Naive B cell (primary cell): ENCODE measurements at regions not wholly inside any gene's neighbourhood (a gene's known extent, or its start where the extent isn't known, plus 50 kb on each side); places are given as distances from the start of the nearest gene placed in this dataset.
A peak's percentile ranks its signal among the peaks of the same experiment; 100 is the strongest.

ENCODE experiments used
- ATAC-seq, 2 donors: fragments of 150-1000 bp; cut with Tn5 transposase; 2 replicates each; pipeline ENCODE4 v1.10.0; 2021; ENCODE audit warnings: low read depth in 2 of 2, mild to moderate bottlenecking in 2 of 2, moderate library complexity in 2 of 2
- DNase-seq: peaks from one replicate; pipeline ENCODE4 v3.0.0; 2022
- H3K27ac Mint-ChIP-seq, 6 donors: one replicate each; pipeline ENCODE4 v1.8.0; 2020 to 2022; ENCODE audit warnings: mild to moderate bottlenecking in 6 of 6, mixed read lengths in 6 of 6, moderate library complexity in 5 of 6, inconsistent platforms in 2 of 6
- H3K27me3 Mint-ChIP-seq, 3 donors: one replicate each; pipeline ENCODE4 v1.8.0; 2021 to 2022; ENCODE audit warnings: mixed read lengths in 3 of 3, mild to moderate bottlenecking in 1 of 3
- H3K36me3 Mint-ChIP-seq, 2 donors: one replicate each; pipeline ENCODE4 v1.8.0; 2020 to 2022; ENCODE audit warnings: mixed read lengths in 2 of 2, inconsistent platforms in 1 of 2, mild to moderate bottlenecking in 1 of 2
- H3K4me1 Mint-ChIP-seq, 3 donors: one replicate each; pipeline ENCODE4 v1.8.0; 2020 to 2022; ENCODE audit warnings: mixed read lengths in 3 of 3, inconsistent platforms in 1 of 3, mild to moderate bottlenecking in 1 of 3, moderate library complexity in 1 of 3
- H3K4me3 Mint-ChIP-seq, 8 donors: one replicate each; pipeline ENCODE4 v1.8.0; 2020 to 2022; ENCODE audit warnings: mild to moderate bottlenecking in 8 of 8, mixed read lengths in 8 of 8, moderate library complexity in 8 of 8, inconsistent platforms in 2 of 8
- H3K9me3 Mint-ChIP-seq, 7 donors: one replicate each; pipeline ENCODE4 v1.8.0; 2020 to 2022; ENCODE audit warnings: mixed read lengths in 7 of 7, mild to moderate bottlenecking in 5 of 7, inconsistent platforms in 2 of 7, moderate library complexity in 1 of 7

DNA sequence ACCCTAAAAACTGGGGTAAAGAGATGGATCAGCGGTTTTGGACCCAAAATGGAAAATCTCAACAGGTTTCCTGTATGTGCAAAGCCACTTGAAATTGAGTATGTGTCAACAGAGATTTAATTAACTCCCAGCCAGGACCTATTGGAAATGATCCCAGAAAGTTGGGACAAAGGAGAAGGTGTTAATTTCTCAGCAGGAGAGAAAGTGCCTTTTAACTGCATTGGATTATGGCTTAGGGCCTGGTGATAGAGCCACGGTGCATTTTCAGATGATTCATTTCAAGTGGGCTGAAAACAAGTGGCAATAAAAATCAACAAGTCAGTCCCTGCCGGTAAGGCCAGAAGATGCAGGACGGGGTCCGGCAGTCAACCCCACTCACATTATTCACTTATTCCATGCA is 80.2 kb upstream of the BCL11A start:
- Mint-ChIP-seq H3K27ac (no peak overlapping the region), H3K36me3 (no peaks in the 10 kb centered on the region), H3K4me1 (no peaks in the 10 kb centered on the region), H3K9me3 (no peaks in the 10 kb centered on the region), H3K27me3 (peaks cover 8 to 12% (median 12%) of the 10 kb centered on the region in 3 donors), H3K4me3 (no peak overlapping the region)
- no peak for ATAC-seq
- DNase-seq = no peak

DNA sequence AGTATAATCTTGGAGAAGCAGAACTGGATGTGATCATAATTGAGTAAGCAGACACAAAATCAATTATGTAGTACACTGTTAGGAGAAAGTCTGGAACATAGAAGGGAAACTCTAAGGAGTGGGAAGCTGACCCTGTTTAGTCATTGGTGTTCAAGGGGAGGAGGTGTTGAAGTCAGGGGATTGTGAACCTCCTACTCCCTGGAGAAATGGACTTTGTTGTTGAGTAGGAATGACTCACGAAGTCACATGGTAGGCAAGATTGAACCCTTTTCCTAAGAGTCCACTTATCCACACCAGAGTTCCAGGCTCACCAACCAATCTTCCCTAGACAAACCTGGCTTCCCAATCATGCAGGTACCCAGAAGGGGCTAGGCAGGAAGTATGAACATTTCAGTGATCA is 81.0 kb upstream of the BCL11A start:
- peaks cover 7 to 10% (median 8%) of the 10 kb centered on the region in 3 donors for H3K27me3 Mint-ChIP-seq
- no peaks in the 10 kb centered on the region for H3K9me3 Mint-ChIP-seq
- H3K4me3 Mint-ChIP-seq = no peak overlapping the region
- H3K4me1 Mint-ChIP-seq = no peaks in the 10 kb centered on the region
- no peaks in the 10 kb centered on the region for H3K36me3 Mint-ChIP-seq
- H3K27ac Mint-ChIP-seq = no peak overlapping the region
- ATAC-seq (no peak), DNase-seq (no peak)

- ATAC-seq = peak; percentile 64 to 75
- Mint-ChIP-seq H3K4me1 (peaks cover 22 to 34% (median 31%) of the 10 kb centered on the region in 3 donors), H3K36me3 (no peaks in the 10 kb centered on the region), H3K4me3 (peak overlapping the region in 1 of 8 donors; percentile 13), H3K27me3 (peaks cover 0 to 4% (median 0%) of the 10 kb centered on the region in 3 donors), H3K9me3 (no peaks in the 10 kb centered on the region), H3K27ac (peak overlapping the region in 3 of 6 donors; percentile 33 to 75 (median 35))
- peak; percentile 28 for DNase-seq
Measured at GRCh38 chr2:60641811-60642788, 88.6 kb upstream of the BCL11A start.

GRCh38 chr2:60643747-60644146 is 90.3 kb upstream of the BCL11A start:
- no peaks in the 10 kb centered on the region for H3K9me3 Mint-ChIP-seq
- H3K27ac Mint-ChIP-seq = no peak overlapping the region
- ATAC-seq (no peak), DNase-seq (no peak)
- peaks cover 0 to 4% (median 0%) of the 10 kb centered on the region in 3 donors for H3K27me3 Mint-ChIP-seq
- H3K4me3 Mint-ChIP-seq = no peak overlapping the region
- no peaks in the 10 kb centered on the region for H3K36me3 Mint-ChIP-seq
- H3K4me1 Mint-ChIP-seq = peaks cover 22 to 34% (median 31%) of the 10 kb centered on the region in 3 donors

- Mint-ChIP-seq H3K27me3 (no peaks in the 10 kb centered on the region), H3K36me3 (no peaks in the 10 kb centered on the region), H3K4me3 (peak overlapping the region in 2 of 8 donors; percentile 25 to 35), H3K9me3 (no peaks in the 10 kb centered on the region), H3K4me1 (peaks cover 22 to 34% (median 31%) of the 10 kb centered on the region in 3 donors), H3K27ac (peak overlapping the region in 4 of 6 donors; percentile 25 to 78 (median 50))
- DNase-seq (no peak), ATAC-seq (no peak)
Measured at GRCh38 chr2:60644951-60645350, 91.5 kb upstream of the BCL11A start.

- H3K4me3 Mint-ChIP-seq = no peak overlapping the region
- H3K27ac Mint-ChIP-seq = no peak overlapping the region
- DNase-seq (no peak), ATAC-seq (no peak)
- H3K27me3 Mint-ChIP-seq = no peaks in the 10 kb centered on the region
- H3K9me3 Mint-ChIP-seq = no peaks in the 10 kb centered on the region
- peaks cover 20 to 32% (median 26%) of the 10 kb centered on the region in 3 donors for H3K4me1 Mint-ChIP-seq
- H3K36me3 Mint-ChIP-seq = no peaks in the 10 kb centered on the region
Measured at GRCh38 chr2:60648191-60648590, 94.7 kb upstream of the BCL11A start.

DNA sequence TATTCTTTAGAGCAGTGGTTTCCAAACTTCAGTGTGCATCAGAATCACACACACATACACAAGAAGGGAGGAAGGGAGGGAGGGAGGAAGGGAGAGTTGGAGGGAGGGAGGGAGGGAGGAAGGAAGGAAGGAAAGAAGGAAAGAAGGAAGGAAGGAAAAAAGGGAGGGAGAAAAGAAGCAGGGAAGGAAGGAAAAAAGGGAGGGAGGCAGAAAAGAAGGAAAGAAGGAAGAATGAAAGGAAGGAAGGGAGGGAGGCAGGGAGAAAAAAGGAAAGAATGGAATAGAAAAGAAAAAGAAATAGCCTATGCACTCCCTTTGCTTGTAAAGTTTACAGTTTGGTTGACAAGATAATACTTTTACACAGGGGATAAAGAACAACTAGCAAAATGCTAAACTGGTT is 96.3 kb upstream of the BCL11A start:
- no peaks in the 10 kb centered on the region for H3K27me3 Mint-ChIP-seq
- H3K4me1 Mint-ChIP-seq = peaks cover 19 to 34% (median 24%) of the 10 kb centered on the region in 3 donors
- peaks cover 0 to 3% of the 10 kb centered on the region in 2 donors for H3K36me3 Mint-ChIP-seq
- no peak overlapping the region for H3K27ac Mint-ChIP-seq
- H3K4me3 Mint-ChIP-seq = no peak overlapping the region
- no peaks in the 10 kb centered on the region for H3K9me3 Mint-ChIP-seq
- ATAC-seq (no peak), DNase-seq (no peak)

DNA sequence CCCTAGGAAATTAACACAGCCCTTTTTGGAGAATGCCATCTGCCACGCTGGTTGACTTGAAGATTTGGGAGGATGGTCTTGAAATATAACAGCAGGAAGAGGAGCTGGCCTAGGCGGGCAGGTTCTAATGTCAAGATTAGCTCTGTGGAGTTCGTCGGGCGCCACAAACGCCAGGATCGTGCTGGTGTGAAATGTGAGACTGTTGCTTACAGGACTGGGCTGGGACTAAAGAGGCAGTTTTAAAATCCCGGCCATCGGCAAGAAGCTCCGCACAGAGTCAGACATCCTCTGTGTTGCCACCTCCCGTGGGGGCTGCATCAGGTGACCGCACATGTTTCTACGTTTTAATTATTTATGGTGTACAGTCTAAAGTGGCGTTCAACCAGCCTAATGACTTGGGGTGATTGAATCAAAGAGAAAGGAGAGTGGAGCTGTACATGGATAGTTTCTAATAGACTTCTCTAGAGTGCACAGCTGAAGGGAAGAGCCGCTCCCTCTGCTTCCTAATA is 99.4 kb upstream of the BCL11A start:
- Mint-ChIP-seq H3K36me3 (peaks cover 0 to 3% of the 10 kb centered on the region in 2 donors), H3K9me3 (peaks cover 0 to 2% (median 0%) of the 10 kb centered on the region in 7 donors), H3K27me3 (no peaks in the 10 kb centered on the region), H3K27ac (peak overlapping the region in 2 of 6 donors; percentile 16 to 28), H3K4me1 (peaks cover 13 to 28% (median 19%) of the 10 kb centered on the region in 3 donors), H3K4me3 (no peak overlapping the region)
- ATAC-seq = no peak
- DNase-seq = no peak

GRCh38 chr2:60657673-60658072 is 98.4 kb upstream of the PAPOLG start:
- Mint-ChIP-seq H3K27ac (peak overlapping the region in 4 of 6 donors; percentile 39 to 79 (median 62)), H3K27me3 (no peaks in the 10 kb centered on the region), H3K4me3 (no peak overlapping the region), H3K9me3 (peaks cover 0 to 9% (median 0%) of the 10 kb centered on the region in 7 donors), H3K4me1 (peaks cover 37 to 60% (median 42%) of the 10 kb centered on the region in 3 donors), H3K36me3 (peaks cover 0 to 9% of the 10 kb centered on the region in 2 donors)
- no peak for ATAC-seq
- DNase-seq = no peak

DNA sequence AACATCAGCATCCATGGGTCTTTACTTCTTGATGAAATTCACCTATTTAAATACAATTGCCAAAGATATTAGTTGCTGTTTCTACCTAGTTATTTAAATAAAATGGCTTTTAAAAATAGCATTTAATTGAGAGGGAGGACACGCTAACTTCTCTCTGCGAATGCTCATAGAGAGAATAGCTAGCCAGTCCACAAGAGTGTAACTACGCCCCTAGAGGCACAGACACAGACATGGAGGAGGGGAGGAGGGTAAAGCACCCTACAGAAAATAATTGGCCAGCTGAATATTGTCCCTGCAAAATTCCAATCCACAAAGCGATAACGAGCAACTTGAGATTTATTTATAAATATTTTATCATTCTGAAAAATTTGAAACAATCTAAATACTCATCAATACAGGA is 97.0 kb upstream of the PAPOLG start:
- H3K27me3 Mint-ChIP-seq = no peaks in the 10 kb centered on the region
- H3K4me3 Mint-ChIP-seq = peak overlapping the region in 1 of 8 donors; percentile 24
- H3K27ac Mint-ChIP-seq = peak overlapping the region; percentile 35 to 69 (median 52)
- DNase-seq (no peak), ATAC-seq (no peak)
- peaks cover 0 to 10% (median 8%) of the 10 kb centered on the region in 7 donors for H3K9me3 Mint-ChIP-seq
- H3K36me3 Mint-ChIP-seq = peaks cover 3 to 7% of the 10 kb centered on the region in 2 donors
- peaks cover 48 to 68% (median 50%) of the 10 kb centered on the region in 3 donors for H3K4me1 Mint-ChIP-seq

- peak overlapping the region; percentile 44 to 88 (median 79) for H3K4me3 Mint-ChIP-seq
- H3K27ac Mint-ChIP-seq = peak overlapping the region; percentile 78 to 96 (median 90)
- H3K4me1 Mint-ChIP-seq = peaks cover 55 to 75% (median 57%) of the 10 kb centered on the region in 3 donors
- DNase-seq (peak; percentile 48), ATAC-seq (peak; percentile 81)
- no peaks in the 10 kb centered on the region for H3K27me3 Mint-ChIP-seq
- H3K36me3 Mint-ChIP-seq = peaks cover 12% of the 10 kb centered on the region in 2 donors
- peaks cover 3 to 14% (median 12%) of the 10 kb centered on the region in 7 donors for H3K9me3 Mint-ChIP-seq
Measured at GRCh38 chr2:60661073-60661738, 94.9 kb upstream of the PAPOLG start.

DNA sequence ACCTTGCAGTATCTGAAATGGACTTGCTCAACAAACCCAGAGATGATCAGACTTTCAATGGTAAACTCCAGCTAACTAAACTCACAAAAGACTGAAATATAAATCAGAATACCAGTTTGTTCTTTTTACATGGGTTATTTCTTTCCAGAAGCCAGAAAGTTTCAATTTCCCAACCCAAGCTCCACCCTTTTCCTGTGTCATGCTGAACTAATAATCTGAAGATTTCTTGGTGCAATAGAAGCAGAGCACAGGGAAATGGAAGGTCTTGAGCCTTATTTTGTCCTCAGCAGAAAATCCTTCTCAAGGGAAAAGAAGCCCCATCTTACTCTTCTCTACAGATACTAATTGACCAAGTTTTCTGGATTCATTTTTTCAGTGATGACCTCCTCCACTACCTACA is 93.3 kb upstream of the PAPOLG start:
- Mint-ChIP-seq H3K4me1 (peaks cover 55 to 70% (median 56%) of the 10 kb centered on the region in 3 donors), H3K9me3 (peaks cover 3 to 14% (median 12%) of the 10 kb centered on the region in 7 donors), H3K27ac (peak overlapping the region in 5 of 6 donors; percentile 18 to 93 (median 87)), H3K4me3 (peak overlapping the region in 6 of 8 donors; percentile 15 to 88 (median 76)), H3K27me3 (no peaks in the 10 kb centered on the region), H3K36me3 (peaks cover 12% of the 10 kb centered on the region in 2 donors)
- DNase-seq = no peak
- ATAC-seq = no peak

- Mint-ChIP-seq H3K27me3 (no peaks in the 10 kb centered on the region), H3K4me3 (no peak overlapping the region), H3K9me3 (no peaks in the 10 kb centered on the region), H3K4me1 (peaks cover 0 to 6% (median 5%) of the 10 kb centered on the region in 3 donors), H3K27ac (peak overlapping the region in 1 of 6 donors; percentile 18), H3K36me3 (no peaks in the 10 kb centered on the region)
- no peak for DNase-seq
- no peak for ATAC-seq
Measured at GRCh38 chr2:60671966-60672365, 84.1 kb upstream of the PAPOLG start.
